ENCODE measurements at regions not wholly inside any gene's neighbourhood (a gene's known extent, or its start where the extent isn't known, plus 50 kb on each side); places are given as distances from the start of the nearest gene placed in this dataset.

DNA sequence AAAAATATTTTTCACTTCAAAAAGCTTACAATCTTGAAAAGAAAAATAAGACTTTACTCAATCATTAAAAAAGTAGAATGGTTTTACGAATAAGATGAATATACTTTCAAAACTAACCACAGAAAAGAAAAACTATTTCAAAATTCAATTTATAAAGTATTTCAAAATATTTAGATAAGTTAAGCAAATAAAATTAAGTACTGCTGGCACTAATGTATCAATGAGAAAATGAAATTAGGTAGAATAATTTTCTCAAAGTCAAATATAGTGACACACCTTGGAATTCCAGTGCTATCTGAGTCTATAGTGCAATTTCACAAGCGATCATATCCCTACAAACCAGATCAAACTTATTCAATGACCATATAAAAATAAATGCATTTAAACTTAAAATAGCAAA is 109.8 kb upstream of the SEMA3A start:
- TF ChIP-seq, protein P1, sequence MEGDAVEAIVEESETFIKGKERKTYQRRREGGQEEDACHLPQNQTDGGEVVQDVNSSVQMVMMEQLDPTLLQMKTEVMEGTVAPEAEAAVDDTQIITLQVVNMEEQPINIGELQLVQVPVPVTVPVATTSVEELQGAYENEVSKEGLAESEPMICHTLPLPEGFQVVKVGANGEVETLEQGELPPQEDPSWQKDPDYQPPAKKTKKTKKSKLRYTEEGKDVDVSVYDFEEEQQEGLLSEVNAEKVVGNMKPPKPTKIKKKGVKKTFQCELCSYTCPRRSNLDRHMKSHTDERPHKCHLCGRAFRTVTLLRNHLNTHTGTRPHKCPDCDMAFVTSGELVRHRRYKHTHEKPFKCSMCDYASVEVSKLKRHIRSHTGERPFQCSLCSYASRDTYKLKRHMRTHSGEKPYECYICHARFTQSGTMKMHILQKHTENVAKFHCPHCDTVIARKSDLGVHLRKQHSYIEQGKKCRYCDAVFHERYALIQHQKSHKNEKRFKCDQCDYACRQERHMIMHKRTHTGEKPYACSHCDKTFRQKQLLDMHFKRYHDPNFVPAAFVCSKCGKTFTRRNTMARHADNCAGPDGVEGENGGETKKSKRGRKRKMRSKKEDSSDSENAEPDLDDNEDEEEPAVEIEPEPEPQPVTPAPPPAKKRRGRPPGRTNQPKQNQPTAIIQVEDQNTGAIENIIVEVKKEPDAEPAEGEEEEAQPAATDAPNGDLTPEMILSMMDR (IDR thresholded peaks at IDR 0.05), result no peak
- TF ChIP-seq POLR2A (IDR thresholded peaks at IDR 0.05), result no peak
